ENCODE measurements at regions not wholly inside any gene's neighbourhood (a gene's known extent, or its start where the extent isn't known, plus 50 kb on each side); places are given as distances from the start of the nearest gene placed in this dataset.

- Histone ChIP-seq H3K36me3 (ENCODE audit: insufficient read depth, low read length) (no peaks in the 10 kb centered on the region), H3K9me2 (replicated peaks; ENCODE audit: low read depth, low read length) (no peaks in the 10 kb centered on the region), H3F3A (ENCODE audit: low read depth) (no peaks in the 10 kb centered on the region), H3K9me3 (ENCODE audit: insufficient read depth, low read depth, low read length) (no peaks in the 10 kb centered on the region), H3K4me1 (ENCODE audit: insufficient read depth, low read length, poor library complexity, severe bottlenecking) (no peaks in the 10 kb centered on the region), H3K4me3 (ENCODE audit: low read length, poor library complexity, severe bottlenecking) (no peak overlapping the region), H3K9ac (ENCODE audit: low read depth, low read length, poor library complexity, severe bottlenecking) (no peak overlapping the region), H3K4me2 (ENCODE audit: low read depth, low read length, poor library complexity, severe bottlenecking) (no peak overlapping the region), H3K79me2 (ENCODE audit: insufficient read depth, low read length) (no peaks in the 10 kb centered on the region), H2AFZ (ENCODE audit: low read length) (no peak overlapping the region), H4K20me1 (ENCODE audit: insufficient read depth, low read length, poor library complexity, severe bottlenecking) (no peaks in the 10 kb centered on the region), H3K27me3 (ENCODE audit: insufficient read depth, low read length, poor library complexity, severe bottlenecking) (no peaks in the 10 kb centered on the region)
- TF ChIP-seq, protein P1, sequence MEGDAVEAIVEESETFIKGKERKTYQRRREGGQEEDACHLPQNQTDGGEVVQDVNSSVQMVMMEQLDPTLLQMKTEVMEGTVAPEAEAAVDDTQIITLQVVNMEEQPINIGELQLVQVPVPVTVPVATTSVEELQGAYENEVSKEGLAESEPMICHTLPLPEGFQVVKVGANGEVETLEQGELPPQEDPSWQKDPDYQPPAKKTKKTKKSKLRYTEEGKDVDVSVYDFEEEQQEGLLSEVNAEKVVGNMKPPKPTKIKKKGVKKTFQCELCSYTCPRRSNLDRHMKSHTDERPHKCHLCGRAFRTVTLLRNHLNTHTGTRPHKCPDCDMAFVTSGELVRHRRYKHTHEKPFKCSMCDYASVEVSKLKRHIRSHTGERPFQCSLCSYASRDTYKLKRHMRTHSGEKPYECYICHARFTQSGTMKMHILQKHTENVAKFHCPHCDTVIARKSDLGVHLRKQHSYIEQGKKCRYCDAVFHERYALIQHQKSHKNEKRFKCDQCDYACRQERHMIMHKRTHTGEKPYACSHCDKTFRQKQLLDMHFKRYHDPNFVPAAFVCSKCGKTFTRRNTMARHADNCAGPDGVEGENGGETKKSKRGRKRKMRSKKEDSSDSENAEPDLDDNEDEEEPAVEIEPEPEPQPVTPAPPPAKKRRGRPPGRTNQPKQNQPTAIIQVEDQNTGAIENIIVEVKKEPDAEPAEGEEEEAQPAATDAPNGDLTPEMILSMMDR (conservative IDR thresholded peaks at IDR 0.05; ENCODE audit: low read length): no peak
- TF ChIP-seq EZH2phosphoT487 (IDR thresholded peaks at IDR 0.05; ENCODE audit: borderline replicate concordance): no peak
These were observed 242.0 kb downstream of the HAPSTR1 start for GRCh38 chr16:9333469-9333868.

GRCh38 chr16:9334103-9334502 lies 242.7 kb downstream of the HAPSTR1 start:
- no peaks in the 10 kb centered on the region for H3F3A ChIP-seq (ENCODE audit: low read depth)
- no peaks in the 10 kb centered on the region for H3K79me2 ChIP-seq (ENCODE audit: insufficient read depth, low read length)
- H3K27me3 ChIP-seq (ENCODE audit: insufficient read depth, low read length, poor library complexity, severe bottlenecking): no peaks in the 10 kb centered on the region
- no peaks in the 10 kb centered on the region for H3K4me1 ChIP-seq (ENCODE audit: insufficient read depth, low read length, poor library complexity, severe bottlenecking)
- no peak overlapping the region for H3K9ac ChIP-seq (ENCODE audit: low read depth, low read length, poor library complexity, severe bottlenecking)
- no peaks in the 10 kb centered on the region for H4K20me1 ChIP-seq (ENCODE audit: insufficient read depth, low read length, poor library complexity, severe bottlenecking)
- no peak for TF ChIP-seq EZH2phosphoT487 (IDR thresholded peaks at IDR 0.05; ENCODE audit: borderline replicate concordance)
- TF ChIP-seq, protein P1 (conservative IDR thresholded peaks at IDR 0.05; ENCODE audit: low read length): no peak
- H3K4me2 ChIP-seq (ENCODE audit: low read depth, low read length, poor library complexity, severe bottlenecking): no peak overlapping the region
- H3K9me3 ChIP-seq (ENCODE audit: insufficient read depth, low read depth, low read length): no peaks in the 10 kb centered on the region
- H3K36me3 ChIP-seq (ENCODE audit: insufficient read depth, low read length): no peaks in the 10 kb centered on the region
- H2AFZ ChIP-seq (ENCODE audit: low read length): no peak overlapping the region
- H3K9me2 ChIP-seq (replicated peaks; ENCODE audit: low read depth, low read length): no peaks in the 10 kb centered on the region
- H3K4me3 ChIP-seq (ENCODE audit: low read length, poor library complexity, severe bottlenecking): no peak overlapping the region

DNA sequence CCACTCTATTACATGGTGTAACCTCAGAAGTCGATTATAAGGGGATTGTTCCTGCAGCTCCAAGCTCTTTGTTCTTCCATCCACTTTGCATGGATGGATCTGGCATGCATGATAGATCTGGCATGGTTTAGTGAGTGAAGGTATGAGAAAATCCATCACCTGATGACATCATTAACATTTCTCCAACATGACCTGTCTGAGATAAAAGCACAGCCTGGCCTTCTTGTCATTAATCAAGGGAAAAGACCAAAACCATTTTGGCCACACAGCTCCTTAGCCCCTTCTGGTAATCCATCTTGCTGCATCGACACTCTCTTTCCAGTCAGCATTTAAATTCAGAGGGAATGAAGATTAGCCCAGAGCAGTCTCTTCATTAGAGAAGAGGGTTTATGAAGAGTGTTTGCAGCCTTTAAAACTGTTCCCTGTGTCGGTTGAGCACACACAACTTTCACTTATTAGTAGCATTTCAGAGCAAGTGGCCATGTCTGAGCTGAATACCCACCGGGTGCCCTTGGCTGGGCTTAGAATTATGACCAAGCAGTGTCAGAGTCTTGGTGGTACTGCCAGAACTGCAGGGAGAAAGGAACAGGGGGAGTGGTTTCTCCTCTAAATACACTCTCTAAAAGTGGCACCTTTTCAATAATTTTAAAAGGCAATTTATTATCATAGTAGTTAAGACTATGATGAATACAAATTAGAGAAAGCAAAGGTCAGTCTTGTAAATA lies 246.0 kb downstream of the HAPSTR1 start:
- Histone ChIP-seq H3K4me3 (ENCODE audit: low read length, poor library complexity, severe bottlenecking) (no peak overlapping the region), H4K20me1 (ENCODE audit: insufficient read depth, low read length, poor library complexity, severe bottlenecking) (no peaks in the 10 kb centered on the region), H3K36me3 (ENCODE audit: insufficient read depth, low read length) (no peaks in the 10 kb centered on the region), H3K9me3 (ENCODE audit: insufficient read depth, low read depth, low read length) (no peaks in the 10 kb centered on the region), H3K9me2 (replicated peaks; ENCODE audit: low read depth, low read length) (no peaks in the 10 kb centered on the region), H3K79me2 (ENCODE audit: insufficient read depth, low read length) (no peaks in the 10 kb centered on the region), H2AFZ (ENCODE audit: low read length) (no peak overlapping the region), H3F3A (ENCODE audit: low read depth) (no peaks in the 10 kb centered on the region), H3K9ac (ENCODE audit: low read depth, low read length, poor library complexity, severe bottlenecking) (no peak overlapping the region), H3K27me3 (ENCODE audit: insufficient read depth, low read length, poor library complexity, severe bottlenecking) (no peaks in the 10 kb centered on the region), H3K4me2 (ENCODE audit: low read depth, low read length, poor library complexity, severe bottlenecking) (no peak overlapping the region), H3K4me1 (ENCODE audit: insufficient read depth, low read length, poor library complexity, severe bottlenecking) (no peaks in the 10 kb centered on the region)
- TF ChIP-seq, protein P1 (conservative IDR thresholded peaks at IDR 0.05; ENCODE audit: low read length): no peak
- no peak for TF ChIP-seq EZH2phosphoT487 (IDR thresholded peaks at IDR 0.05; ENCODE audit: borderline replicate concordance)
